ENCODE measurements at regions not wholly inside any gene's neighbourhood (a gene's known extent, or its start where the extent isn't known, plus 50 kb on each side); places are given as distances from the start of the nearest gene placed in this dataset.

DNA sequence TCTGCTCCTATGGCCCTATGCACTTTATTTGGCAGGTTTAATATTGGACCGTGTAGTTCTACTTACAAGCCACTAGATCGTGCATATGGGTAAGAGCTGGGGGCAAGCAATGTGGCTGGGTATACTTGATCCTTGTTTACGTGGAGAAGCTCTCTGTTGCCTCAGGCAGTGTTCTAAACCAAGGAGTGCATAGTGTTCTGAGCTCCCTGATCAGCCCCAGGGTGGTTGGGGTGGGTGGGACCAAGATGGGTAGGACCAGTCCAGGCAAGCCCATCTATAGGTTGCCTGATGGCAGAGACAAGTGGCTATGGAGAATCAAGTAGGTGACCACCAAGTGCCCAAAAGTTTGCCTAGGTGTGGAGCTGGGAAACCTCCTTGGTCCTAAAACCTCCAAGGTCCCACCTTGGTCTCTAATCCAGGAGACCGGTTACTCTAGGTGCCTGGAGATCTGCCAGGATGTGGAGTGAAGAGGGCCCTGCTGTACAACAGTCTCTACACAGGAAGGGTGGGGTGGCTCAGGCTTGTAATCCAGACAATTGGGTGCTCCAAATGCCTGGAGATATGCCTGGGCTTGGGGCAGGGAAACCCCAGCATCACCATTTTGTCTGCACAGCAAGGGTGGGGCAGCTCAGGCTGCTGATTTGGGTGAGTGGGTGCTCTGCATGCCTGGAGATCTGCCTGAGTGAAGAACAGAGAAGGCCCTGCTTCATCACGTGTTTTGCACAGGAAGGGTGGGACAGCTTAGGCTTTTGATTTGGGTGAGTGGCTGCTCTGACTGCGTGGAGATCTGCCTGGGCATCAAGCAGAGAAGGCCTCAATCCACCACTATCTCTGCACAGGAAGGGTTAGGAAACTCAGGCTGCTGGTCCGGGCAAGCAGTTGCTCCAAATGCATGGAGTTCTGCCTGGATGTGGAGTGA is 659.8 kb downstream of the TLE4 start:
- DNase-seq (ENCODE audit: low spot score): no peak

DNA sequence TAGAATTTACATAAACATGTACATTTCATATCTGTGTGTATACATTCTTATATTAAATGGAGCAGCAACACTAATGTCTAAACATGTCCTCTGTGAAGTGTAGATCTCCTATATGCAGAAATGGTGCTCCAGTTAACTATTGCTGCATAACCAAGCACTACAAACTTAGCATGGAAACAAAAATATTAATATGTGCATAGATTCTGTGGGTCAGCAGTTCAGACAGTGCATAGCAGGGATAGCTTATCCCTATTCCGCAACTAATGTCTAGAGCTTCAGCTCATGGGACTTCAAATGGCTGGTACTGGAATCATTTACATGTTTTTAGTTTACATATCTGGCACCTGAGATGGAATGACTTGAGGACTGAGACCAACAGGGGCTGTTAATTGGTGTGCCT is 652.1 kb downstream of the TLE4 start:
- no peak for DNase-seq (ENCODE audit: low spot score)

DNA sequence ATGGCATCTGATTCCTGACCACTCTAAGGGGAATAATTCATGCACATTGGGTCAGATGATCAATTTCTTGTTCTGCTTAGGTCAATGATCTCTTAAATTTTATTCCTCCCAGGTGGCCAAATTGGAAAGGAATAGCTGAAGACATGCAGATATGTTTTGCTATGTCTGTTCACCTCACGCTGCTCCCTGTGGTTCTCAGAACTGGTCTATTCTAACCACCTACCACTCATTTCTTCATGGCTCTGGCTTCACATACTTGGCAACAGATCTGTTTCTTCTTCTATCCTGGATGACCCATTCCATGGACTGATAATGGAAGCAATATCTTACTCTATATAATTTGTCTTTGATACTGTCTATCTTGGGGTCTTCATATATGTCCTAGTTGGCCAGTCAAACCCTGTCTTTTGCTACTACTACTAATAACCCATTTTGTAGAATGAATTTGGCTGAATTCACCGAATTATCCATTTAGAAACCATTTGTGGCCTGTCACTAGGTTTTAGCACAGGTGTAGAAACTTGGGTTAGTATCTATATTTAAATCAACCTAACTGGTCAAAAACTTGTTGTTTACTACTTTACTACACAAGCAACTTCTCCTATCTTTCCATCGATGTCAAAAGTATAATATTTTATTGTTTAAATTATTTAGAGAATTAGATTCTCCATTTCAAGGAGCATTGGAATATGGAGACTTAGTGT is 650.9 kb downstream of the TLE4 start:
- DNase-seq (ENCODE audit: low spot score): no peak

DNA sequence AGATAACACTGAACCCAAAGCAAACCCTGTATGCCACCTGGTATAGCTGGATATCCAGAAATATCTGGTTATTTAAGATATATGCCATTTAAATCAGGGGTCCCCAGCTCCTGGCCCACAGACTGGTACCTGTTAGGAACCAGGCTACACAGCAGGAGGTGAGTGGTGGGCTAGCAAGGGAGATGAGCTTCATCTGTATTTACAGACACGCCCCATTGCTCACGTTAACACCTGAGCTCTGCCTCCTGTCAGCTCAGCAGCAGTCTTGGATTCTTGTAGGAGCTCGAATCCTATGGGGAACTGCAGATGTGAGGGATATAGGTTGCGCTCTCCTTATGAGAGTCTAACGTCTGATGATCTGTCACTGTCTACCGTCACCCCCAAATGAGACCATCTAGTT is 646.6 kb downstream of the TLE4 start:
- no peak for DNase-seq (ENCODE audit: low spot score)

DNA sequence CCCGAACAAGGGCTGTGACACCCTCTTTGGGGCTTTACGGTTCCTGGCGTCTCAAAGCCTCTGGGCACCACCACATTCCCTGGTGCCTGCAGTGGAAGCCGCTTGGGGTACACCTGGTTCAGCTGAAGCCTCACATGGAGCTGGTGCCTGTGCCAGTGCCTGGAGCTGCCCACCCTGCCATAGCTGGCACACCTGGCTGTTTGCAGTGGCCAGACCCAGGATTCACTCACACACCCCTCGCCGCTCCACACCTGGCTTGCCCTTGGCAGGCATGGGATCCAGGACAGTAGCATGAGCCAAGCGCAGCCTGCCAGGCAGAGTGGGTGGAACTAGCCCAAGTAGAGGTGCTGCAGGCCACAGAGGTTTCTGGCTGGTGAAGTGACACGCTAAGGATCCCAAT is 641.8 kb downstream of the TLE4 start:
- DNase-seq (ENCODE audit: low spot score): no peak

DNA sequence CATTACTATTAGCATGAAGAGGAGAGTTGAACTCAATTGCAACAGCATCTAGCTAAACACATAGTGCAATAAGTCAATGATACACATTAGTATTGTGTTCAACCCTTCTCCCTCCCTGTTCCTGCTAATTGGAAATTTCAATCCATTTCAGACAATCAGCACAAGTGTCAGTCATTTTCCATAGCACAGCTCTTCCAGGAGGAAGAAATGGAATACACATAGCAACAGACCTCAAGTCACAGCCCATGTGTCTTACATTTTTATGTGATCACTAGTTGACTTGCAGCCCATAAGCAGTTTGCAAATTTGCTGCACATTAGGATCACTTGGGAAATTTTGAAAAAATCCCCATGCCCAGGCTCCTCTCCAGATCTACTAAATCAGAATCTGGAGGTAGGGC is 636.9 kb downstream of the TLE4 start:
- no peak for DNase-seq (ENCODE audit: low spot score)

DNA sequence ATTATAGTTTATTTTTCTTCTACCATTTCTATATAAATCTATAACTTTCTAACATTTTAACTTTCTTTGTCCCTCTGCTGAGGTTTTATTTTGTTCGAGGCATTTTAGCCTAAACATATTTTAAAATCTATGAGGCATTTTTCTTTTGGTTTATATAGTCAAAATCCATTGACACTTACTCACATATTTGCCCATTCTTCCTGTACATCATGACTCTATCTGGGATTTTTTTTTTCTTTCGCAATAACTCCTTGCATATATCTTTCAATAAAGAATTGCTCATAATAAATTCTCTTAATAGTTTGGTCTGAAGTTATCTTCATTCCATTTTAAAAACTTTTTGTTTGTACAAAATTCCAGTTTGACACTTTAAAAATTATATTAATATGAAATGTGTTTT is 632.3 kb downstream of the TLE4 start:
- DNase-seq (ENCODE audit: low spot score): no peak

DNA sequence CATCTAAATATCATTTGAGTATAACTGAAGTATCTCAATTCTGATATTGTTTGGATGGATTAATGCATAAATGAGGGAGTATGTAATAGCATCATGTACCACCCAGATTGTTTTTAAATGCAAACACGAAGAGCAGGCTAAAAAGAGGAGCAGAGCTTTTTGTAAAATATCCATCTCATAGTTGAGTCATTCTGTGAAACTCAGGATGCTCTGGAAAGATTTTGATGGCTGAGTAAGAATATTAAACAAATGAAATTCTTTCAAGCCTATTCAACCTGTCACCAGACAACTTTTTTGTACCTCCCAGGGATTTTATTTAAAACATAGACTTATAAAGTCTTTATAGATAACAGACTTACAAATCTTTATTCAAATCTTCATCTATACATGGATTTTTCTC is 625.9 kb downstream of the TLE4 start:
- peak; percentile 7 for DNase-seq (ENCODE audit: low spot score)

DNA sequence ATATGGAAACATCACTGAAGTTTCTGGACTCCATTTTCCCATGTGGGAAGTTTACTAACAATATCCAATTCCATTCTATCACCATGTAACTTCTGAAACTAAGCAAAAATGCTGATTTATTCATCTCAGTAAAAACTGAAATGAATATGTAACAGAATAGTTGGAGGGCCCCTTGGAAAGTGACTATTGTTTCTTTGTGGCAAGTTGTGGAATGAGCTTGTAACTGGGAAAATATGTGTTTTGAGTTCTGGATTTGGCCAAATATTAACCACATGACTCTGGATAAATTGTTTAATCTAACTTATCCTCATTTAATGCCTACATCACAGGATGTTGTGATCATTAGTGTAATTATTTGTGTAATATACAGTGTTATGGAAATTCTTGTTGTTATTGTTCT is 619.3 kb downstream of the TLE4 start:
- DNase-seq (ENCODE audit: low spot score): no peak

DNA sequence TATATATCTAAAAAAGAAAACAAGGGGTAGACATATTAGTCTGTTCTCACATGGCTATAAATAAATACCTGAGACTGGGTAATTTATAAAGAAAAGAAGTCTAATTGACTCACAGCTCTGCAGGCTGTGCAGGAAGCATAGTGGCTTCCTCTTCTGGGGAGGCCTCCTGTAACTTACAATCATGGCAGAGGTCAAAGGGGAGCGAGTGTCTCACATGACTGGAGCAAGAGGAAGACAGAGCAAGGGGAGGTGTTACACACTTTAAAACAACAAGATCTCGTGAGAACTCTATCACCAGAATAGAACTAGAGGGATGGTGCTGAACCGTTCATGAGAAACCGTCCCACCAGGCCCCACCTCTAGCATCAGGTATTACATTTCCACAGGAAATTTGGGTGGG is 616.8 kb downstream of the TLE4 start:
- no peak for DNase-seq (ENCODE audit: low spot score)

DNA sequence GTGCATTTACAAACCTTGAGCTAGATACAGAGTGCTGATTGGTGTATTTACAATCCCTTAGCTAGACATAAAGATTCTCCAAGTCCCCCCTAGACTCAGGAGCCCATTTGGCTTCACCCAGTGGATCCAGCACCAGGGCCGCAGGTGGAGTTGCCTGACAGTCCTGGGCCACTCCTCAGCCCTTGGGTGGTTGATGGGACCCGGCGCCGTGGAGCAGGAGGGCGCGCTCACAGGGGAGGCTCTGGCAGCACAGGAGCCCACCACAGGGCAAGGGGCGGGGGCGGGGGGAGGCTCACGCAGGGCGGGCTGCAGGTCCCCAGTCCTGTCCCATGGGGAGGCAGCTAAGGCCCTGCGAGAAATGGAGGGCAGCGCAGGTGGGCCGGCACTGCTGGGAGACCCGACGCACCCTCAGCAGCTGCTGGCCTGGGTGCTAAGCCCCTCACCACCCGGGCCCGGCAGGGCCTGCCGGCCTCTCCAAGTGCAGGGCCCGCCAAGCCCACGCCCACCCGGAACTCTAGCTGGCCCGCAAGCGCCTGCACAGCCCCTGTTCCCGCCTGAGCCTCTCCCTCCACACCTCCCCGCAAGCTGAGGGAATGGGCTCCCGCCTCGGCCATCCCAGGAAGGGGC is 613.5 kb downstream of the TLE4 start:
- DNase-seq (ENCODE audit: low spot score): no peak

DNA sequence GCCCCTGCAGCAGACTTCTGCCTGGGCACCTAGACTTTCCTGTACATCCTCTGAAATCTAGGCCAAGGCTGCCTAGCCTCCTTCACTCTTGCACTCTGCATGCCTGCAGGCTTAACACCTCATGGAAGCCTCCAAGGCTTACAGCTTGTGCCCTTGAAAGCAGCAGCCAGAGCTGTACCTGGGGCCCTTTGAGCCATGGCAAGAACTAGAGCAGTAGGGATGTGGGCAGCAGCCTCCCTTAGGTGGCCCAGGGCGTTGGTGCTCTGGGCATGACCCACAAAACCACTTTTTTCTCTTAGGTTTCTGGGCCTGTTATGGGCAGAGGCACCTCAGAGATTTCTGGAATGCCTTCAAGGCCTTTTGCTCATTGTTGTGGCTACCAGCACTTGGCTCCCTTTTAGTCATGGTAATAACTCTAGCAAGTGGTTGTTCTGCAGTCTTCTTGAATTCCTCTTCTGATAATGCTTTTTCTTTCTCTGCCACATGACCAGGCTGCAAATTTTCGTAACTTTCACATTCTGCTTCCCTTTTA is 606.2 kb downstream of the TLE4 start:
- no peak for DNase-seq (ENCODE audit: low spot score)

DNA sequence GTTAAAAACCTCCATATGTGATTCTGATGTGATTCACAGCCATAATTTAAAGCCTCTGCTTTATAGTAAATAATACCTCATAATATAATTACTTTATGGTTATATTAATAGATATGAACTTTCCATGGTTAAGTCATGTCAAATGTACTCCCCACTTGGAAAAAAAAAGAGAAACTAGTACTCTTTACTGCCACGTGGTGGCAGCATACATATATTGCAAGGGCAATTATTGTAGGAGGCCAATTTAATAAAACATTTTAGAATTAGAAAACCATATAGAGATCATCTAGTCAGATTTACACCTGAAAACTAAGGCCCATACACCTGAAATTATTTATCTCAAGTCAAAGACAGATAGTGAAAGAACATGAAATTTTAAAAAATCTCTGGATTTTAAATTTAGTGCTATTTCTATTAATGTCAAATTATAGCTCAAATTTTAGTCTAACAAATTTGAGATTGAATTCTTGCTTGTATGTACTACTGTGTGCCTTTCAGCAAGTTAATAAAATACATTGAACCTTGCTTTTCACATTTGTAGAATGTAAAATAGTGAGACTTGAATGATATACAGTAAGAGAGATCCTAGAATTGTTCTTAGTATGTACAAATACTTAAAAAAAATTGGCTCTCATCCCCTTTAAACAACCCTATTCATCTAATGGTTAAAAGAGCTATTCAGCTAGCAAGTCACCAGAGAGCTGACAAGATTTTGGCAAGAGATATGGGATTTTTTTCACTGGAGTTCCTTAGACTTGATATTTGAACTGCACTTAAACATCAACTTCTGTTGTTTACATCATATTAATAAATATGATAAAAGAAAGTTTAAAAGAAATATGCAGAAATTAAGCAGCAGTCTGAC is 603.8 kb downstream of the TLE4 start:
- no peak for DNase-seq (ENCODE audit: low spot score)

DNA sequence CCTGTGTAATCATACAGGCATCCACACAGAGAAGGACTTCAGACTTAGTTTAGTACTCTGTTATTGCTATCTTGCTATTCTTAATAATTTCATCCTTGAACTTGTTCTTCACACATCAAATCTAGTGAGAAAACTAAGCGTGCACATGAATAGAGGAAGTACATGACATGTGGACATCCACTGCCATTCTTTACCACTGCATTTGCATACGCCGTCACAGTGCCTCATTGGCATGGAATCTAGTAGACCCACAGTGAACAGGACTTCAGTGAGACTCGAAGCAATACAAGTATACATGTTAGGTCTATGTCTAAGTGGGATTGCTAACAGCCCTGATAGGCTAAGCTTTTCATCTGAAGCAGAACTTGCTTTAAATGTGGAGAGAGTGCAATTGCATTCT is 592.1 kb downstream of the TLE4 start:
- DNase-seq (ENCODE audit: low spot score): no peak

DNA sequence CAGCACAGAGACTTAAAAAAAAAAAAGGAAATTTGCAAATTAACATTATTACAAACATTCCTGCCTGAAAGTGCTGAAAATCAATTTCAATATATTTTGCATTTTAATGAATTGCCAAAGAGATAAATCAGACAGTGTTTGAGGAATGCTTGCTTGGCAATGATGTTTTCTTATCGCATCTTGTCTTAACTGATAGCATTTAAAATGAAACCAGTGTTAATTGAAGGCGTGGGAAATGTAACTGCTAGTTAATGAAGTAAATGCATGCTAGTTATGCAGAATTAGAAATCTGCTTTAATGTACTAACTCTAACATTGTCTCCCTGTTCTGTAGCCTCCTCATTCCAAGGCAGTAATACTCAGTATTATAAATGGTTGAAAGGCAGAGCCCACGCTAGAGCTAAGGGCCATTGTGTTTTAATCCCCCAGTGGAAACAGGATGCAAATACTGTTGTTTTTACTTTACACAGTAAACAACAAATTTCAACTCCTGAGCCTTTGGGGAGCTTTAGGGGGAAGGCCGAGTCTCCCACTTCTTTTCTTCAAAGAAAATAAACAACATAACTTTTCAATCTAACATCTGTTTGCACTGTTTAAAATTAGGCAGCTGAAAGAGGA is 586.9 kb downstream of the TLE4 start:
- no peak for DNase-seq (ENCODE audit: low spot score)

DNA sequence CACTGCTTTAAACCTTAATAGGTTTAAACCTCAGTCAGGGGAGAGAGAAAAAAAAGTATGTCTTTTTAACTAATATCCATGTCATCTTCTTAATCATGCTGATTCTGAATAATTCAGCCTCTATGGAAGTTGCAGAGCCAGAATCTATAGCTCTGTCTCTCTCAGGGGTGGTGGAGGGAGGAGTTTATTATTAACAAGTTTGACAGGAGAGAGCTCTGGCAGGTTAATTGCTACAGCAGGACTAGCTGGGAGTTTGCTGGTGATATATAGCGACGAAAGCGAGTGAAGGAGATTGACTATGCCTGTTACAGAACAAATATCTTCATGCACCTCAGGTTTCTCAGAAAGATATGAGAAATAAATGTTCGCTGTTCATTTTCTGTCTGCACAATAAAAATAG is 586.4 kb downstream of the TLE4 start:
- DNase-seq (ENCODE audit: low spot score): peak; percentile 69

DNA sequence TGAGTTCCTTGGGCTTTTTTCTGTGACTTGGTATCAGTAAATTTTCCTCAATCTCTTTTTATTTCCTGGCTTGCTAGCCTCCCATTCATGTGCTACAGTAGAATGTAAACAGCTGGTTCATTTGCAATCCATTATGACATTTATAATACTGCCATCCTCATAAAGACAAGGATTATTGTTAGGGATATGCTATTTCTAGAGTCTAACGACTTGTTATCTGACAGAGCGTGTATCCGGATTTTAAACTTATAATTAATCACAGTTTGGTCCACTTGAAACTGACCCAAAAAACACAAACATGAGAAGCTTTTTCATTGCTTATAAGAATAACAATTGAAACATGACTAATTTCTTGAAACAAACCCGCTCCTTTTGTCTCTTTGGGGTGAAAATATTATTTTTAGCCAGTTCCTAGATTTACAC is 585.8 kb downstream of the TLE4 start:
- no peak for DNase-seq (ENCODE audit: low spot score)

DNA sequence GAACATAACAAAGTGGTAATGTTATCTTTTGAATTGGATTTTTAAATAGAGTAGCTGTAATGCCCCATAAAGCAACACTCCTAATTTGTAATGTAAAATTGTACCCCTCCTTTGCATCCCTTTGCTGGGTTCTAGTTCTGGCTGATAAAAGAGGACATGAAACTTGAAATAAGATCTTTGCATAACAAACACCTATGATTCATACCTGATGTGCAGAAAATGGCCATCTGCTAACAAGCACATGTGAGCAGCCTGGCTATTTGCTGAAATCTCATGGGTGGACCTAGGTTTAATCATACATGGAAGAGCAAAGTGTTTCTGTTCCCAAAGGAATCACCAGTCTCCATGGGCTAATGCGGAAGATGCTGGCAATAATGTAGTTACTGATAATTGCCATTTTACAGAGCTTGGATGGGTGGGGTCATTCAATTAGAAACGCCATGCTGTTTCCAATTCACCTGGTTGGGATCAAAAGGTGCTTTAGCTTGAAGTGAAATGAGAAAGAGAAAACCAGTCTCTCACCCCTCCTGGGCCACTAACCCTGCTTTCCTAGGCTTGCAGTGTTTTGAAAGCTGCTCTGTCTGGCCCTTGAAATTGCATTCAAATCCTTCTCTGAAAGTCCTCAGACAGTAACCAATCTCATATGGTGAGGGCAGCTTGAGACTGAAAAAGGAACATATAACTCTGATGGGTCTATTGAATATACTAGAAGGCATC is 585.1 kb downstream of the TLE4 start:
- DNase-seq (ENCODE audit: low spot score): no peak

DNA sequence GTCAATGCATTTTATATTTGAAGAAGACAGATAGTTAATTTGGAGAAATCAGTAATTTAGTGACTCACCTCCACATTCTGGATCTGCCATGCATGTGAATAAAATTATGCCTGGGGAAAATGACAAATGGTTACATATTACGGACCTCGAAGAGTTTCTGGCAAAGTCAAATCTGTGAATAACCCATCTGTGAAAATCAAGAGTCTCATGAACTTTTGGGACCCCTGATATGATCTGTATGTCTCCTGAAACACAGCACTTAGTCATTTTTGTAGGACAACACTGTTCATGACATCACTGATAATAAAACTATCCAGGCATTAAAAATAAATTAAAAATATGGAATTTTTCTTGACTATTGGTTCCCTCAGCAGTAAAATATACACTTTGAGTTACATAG is 584.5 kb downstream of the TLE4 start:
- DNase-seq (ENCODE audit: low spot score): no peak

DNA sequence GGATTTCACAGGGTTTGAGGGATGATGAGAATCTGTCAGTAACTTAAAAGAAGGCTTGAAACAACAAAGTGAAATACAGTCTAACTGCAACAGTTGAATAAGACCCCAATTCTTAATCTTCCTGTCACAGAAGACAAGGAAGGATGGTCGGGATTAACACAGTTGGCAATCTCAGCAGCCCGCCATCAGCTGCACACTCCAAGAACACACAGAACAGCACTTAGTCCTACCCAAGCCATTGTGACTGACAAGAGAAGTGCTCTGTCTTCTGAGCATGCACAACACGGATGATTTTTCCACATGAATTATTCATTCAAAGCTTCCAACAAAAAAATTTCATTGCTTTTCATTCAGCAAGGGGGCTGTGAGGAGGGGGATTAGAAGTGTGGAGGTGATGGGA is 576.1 kb downstream of the TLE4 start:
- DNase-seq (ENCODE audit: low spot score): no peak

DNA sequence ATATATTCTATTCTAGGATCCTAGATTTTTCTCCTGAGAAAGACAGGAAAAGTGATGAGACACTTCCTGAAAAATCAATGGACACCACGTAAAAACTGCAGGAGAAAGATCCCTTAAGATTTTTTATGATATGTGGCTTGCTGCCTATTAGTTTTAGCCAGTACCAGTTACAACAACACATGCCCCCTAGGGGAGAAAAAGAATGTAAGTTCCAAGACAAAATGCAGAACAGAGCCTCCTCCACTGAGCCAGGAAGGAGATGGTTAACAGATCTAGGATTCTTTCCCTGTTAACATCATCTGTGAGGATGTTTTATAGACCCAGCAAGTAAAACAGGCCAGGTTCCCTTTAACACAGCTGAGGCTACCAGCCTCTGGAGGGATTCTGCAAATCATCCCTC is 574.7 kb downstream of the TLE4 start:
- no peak for DNase-seq (ENCODE audit: low spot score)
